ENCODE measurements at regions not wholly inside any gene's neighbourhood (a gene's known extent, or its start where the extent isn't known, plus 50 kb on each side); places are given as distances from the start of the nearest gene placed in this dataset.

DNA sequence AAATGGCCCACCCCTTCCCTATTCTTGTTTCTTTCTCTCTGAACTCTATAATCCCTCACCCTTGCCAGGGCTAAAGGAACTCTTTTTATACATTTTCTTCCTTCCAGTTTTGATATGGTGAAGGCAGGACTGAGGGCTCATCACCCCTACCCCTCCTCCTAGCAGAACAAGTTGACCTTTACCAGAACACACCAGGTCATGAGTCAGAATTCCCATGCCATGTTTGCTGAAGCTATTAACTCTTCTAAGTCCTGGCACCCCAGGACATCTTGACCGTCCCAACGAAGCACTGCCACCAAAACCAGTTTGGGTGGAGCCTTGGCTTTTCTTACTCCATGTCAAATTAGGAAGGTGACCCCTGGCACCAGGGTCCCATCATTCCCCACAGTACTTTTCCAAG lies 57.5 kb upstream of the DYNLT3 start:
- no peak for DNase-seq (ENCODE audit: low read depth, low spot score)
- no peak overlapping the region for H3K4me3 ChIP-seq (ENCODE audit: low read depth, low read length)
- TF ChIP-seq, protein P1, sequence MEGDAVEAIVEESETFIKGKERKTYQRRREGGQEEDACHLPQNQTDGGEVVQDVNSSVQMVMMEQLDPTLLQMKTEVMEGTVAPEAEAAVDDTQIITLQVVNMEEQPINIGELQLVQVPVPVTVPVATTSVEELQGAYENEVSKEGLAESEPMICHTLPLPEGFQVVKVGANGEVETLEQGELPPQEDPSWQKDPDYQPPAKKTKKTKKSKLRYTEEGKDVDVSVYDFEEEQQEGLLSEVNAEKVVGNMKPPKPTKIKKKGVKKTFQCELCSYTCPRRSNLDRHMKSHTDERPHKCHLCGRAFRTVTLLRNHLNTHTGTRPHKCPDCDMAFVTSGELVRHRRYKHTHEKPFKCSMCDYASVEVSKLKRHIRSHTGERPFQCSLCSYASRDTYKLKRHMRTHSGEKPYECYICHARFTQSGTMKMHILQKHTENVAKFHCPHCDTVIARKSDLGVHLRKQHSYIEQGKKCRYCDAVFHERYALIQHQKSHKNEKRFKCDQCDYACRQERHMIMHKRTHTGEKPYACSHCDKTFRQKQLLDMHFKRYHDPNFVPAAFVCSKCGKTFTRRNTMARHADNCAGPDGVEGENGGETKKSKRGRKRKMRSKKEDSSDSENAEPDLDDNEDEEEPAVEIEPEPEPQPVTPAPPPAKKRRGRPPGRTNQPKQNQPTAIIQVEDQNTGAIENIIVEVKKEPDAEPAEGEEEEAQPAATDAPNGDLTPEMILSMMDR (IDR thresholded peaks at IDR 0.05; ENCODE audit: low read depth, low read length) = no peak
- in situ Hi-C loops (cut with HindIII; ENCODE audit: low sequenced_read_pairs) = no loop called here

DNA sequence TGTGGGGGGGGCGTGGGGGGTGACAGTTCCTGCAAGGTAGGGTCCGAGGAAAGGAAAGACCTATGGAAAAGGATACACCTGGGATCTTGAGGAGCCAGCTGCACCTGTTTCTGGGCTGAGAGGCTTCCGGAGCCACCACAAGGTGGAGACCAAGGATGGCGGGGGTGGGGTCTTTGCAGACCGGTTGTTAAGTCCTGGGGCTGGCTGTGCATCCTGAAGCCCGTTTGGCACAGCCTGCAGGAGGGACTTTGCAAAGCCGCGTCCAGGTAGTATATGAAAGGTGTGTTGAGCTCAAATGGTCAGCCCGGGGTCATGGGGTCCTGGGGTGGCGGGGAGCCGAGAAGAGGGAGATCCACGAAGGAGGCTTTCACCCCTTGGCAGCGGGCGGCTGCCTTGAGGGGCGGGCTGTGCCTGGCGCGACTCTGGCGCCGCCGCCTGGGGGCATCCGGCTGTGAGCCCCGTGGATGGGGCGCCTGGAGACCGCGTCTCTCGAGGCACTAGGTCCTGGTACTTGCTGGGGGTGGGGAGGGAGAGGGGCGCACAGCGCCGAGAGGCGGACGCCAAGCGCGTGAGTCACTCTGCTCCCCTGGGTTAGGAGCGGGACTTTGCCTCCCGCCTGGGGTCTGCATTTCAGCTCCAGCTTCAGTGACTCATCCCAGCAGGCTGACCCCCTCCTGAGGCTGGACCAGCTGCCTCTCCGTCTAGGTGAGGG lies 58.2 kb upstream of the DYNLT3 start:
- TF ChIP-seq, protein P1 (IDR thresholded peaks at IDR 0.05; ENCODE audit: low read depth, low read length) = peak; percentile 36
- DNase-seq (ENCODE audit: low read depth, low spot score) = peak; percentile 78
- in situ Hi-C loops (cut with HindIII; ENCODE audit: low sequenced_read_pairs) = no loop called here
- peak overlapping the region; percentile 47 for H3K4me3 ChIP-seq (ENCODE audit: low read depth, low read length)

DNA sequence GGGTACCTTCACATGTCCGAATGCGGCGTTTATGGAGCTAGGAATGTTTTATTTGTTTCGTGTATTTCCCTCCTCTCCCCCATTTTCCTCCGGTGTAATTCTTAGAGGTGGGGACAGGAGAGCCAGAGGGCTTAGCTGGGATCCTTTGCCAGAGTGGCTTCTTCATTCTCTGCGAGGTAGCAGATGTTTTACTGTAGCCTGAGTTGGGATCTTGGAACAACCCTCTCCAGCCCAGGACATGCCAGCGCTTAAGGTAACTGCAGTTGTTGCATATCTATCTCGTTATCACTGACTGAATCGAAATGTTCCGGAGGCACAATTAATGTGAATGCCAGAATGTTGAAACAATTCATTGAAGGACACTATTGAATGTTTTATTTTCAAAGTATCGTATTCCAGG lies 59.0 kb upstream of the DYNLT3 start:
- TF ChIP-seq, protein P1 (IDR thresholded peaks at IDR 0.05; ENCODE audit: low read depth, low read length) = no peak
- DNase-seq (ENCODE audit: low read depth, low spot score) = no peak
- in situ Hi-C loops (cut with HindIII; ENCODE audit: low sequenced_read_pairs) = no loop called here
- H3K4me3 ChIP-seq (ENCODE audit: low read depth, low read length) = peak overlapping the region; percentile 47

DNA sequence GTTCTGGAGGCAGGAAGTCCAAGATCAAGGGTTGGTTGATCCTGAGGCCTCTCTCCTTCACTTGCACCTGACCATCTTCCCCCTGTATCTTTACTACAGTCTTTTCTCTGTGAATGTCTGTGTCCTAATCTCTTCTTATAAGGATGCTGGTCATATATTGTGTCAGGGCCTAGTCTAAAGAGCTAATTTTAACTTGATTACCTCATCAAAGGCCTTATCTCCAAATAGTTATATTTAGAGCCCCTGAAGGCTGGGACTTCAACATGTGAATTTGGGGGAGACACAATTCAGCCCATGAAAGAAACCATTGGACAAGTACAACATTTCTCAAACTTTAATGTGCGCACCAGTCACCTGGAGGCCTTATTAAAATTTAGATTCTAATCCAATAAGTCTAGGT lies 62.8 kb upstream of the DYNLT3 start:
- TF ChIP-seq, protein P1 (IDR thresholded peaks at IDR 0.05; ENCODE audit: low read depth, low read length) = no peak
- DNase-seq (ENCODE audit: low read depth, low spot score) = no peak
- in situ Hi-C loops (cut with HindIII; ENCODE audit: low sequenced_read_pairs) = no loop called here
- H3K4me3 ChIP-seq (ENCODE audit: low read depth, low read length) = no peak overlapping the region

DNA sequence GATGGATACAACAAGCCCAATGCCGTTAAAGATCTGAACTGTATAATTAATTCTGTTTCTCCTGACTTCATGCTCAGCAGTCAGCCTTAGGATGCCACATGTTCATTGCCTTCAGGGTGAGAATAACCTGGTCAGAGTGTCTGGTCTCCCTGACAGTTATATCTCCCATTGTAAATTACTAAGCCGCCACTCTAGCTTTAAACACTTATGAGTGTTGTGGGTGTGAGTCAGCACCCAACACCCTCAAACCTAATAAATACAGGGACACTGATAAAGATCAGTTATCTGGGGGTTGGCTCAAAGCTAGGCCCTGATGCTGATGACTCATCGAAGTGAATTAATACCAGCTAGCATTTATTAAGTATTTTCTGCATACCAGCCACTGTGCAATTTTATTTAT lies 64.9 kb upstream of the DYNLT3 start:
- peak; percentile 38 for DNase-seq (ENCODE audit: low read depth, low spot score)
- TF ChIP-seq, protein P1 (IDR thresholded peaks at IDR 0.05; ENCODE audit: low read depth, low read length) = no peak
- in situ Hi-C loops (cut with HindIII; ENCODE audit: low sequenced_read_pairs) = no loop called here
- H3K4me3 ChIP-seq (ENCODE audit: low read depth, low read length) = no peak overlapping the region

GRCh38 chrX:37912777-37913176 lies 65.4 kb upstream of the DYNLT3 start:
- DNase-seq (ENCODE audit: low read depth, low spot score) = no peak
- TF ChIP-seq, protein P1 (IDR thresholded peaks at IDR 0.05; ENCODE audit: low read depth, low read length) = no peak
- in situ Hi-C loops (cut with HindIII; ENCODE audit: low sequenced_read_pairs) = no loop called here
- no peak overlapping the region for H3K4me3 ChIP-seq (ENCODE audit: low read depth, low read length)
